GM18498 (cell line): ENCODE measurements at regions not wholly inside any gene's neighbourhood (a gene's known extent, or its start where the extent isn't known, plus 50 kb on each side); places are given as distances from the start of the nearest gene placed in this dataset.
"Not testable (repeated sequence)": the region's sequence is repeated elsewhere in the genome, so short reads cannot be mapped to it uniquely, and the experiment has no call there.

Source experiments
- ATAC-seq: cut with Tn5 transposase; IDR thresholded peaks from one replicate; pipeline ENCODE4 v1.9.1; 2021; ENCODE audit warnings: mild to moderate bottlenecking, moderate library complexity; ENCODE audit not compliant: unreplicated experiment

GRCh38 chr1:111063595-111063994 lies 76.3 kb downstream of the DRAM2 start:
- no peak for ATAC-seq

- no peak for ATAC-seq
Observed at GRCh38 chr1:111062624-111063023, 77.3 kb downstream of the DRAM2 start.

- no peak for ATAC-seq
Observed at GRCh38 chr1:111062081-111062480, 77.8 kb downstream of the DRAM2 start.

- no peak for ATAC-seq
Observed at GRCh38 chr1:111054656-111055055, 85.2 kb downstream of the DRAM2 start.

- ATAC-seq, result no peak
Observed at GRCh38 chr1:111052246-111052645, 87.6 kb downstream of the DRAM2 start.

- ATAC-seq, result not testable (repeated sequence)
Observed at GRCh38 chr1:111048253-111048652, 84.5 kb upstream of the LRIF1 start.

- no peak for ATAC-seq
Observed at GRCh38 chr1:111045033-111045722, 81.5 kb upstream of the LRIF1 start.

- ATAC-seq, result no peak
Observed at GRCh38 chr1:111032295-111032897, 68.7 kb upstream of the LRIF1 start.

- peak; percentile 59 for ATAC-seq
Observed at GRCh38 chr1:111030590-111030989, 66.9 kb upstream of the LRIF1 start.

- no peak for ATAC-seq
Observed at GRCh38 chr1:111025109-111025508, 61.4 kb upstream of the LRIF1 start.

- no peak for ATAC-seq
Observed at GRCh38 chr1:111015222-111015621, 51.5 kb upstream of the LRIF1 start.
